Amygdala (tissue), 56 donors: ENCODE measurements at regions not wholly inside any gene's neighbourhood (a gene's known extent, or its start where the extent isn't known, plus 50 kb on each side); places are given as distances from the start of the nearest gene placed in this dataset.
"Not testable (repeated sequence)": the region's sequence is repeated elsewhere in the genome, so short reads cannot be mapped to it uniquely, and the experiment has no call there.

Source experiments
- DNase-seq, 56 donors: peaks; one replicate each; lab custom pipeline; 2025; lab: John Stamatoyannopoulos, UW

GRCh38 chr14:62453226-62453625, 592.0 kb downstream of the KCNH5 start:
- DNase-seq, result no peak

GRCh38 chr14:62455446-62455845, 589.8 kb downstream of the KCNH5 start:
- no peak for DNase-seq

- DNase-seq, result no peak
These were observed 582.3 kb downstream of the KCNH5 start for GRCh38 chr14:62462988-62463387.

- DNase-seq, result no peak
These were observed 576.3 kb downstream of the KCNH5 start for GRCh38 chr14:62468946-62469345.

GRCh38 chr14:62470935-62471334, 574.3 kb downstream of the KCNH5 start:
- no peak for DNase-seq

GRCh38 chr14:62491146-62491545, 554.1 kb downstream of the KCNH5 start:
- DNase-seq, result no peak

GRCh38 chr14:62497708-62498107, 547.5 kb downstream of the KCNH5 start:
- DNase-seq, result no peak

GRCh38 chr14:62501021-62501750, 544.1 kb downstream of the KCNH5 start:
- DNase-seq, result no peak

GRCh38 chr14:62505045-62505444, 540.2 kb downstream of the KCNH5 start:
- DNase-seq, result no peak

GRCh38 chr14:62521309-62521708, 523.9 kb downstream of the KCNH5 start:
- DNase-seq, result not testable (repeated sequence)

GRCh38 chr14:62528296-62528695, 517.0 kb downstream of the KCNH5 start:
- DNase-seq, result no peak

- no peak for DNase-seq
These were observed 513.1 kb downstream of the KCNH5 start for GRCh38 chr14:62532181-62532580.

GRCh38 chr14:62546862-62547474, 498.3 kb downstream of the KCNH5 start:
- DNase-seq, result no peak

GRCh38 chr14:62557416-62557815, 487.8 kb downstream of the KCNH5 start:
- no peak for DNase-seq

- no peak for DNase-seq
These were observed 486.8 kb downstream of the KCNH5 start for GRCh38 chr14:62558451-62558850.

GRCh38 chr14:62585247-62585646, 460.0 kb downstream of the KCNH5 start:
- DNase-seq, result no peak

GRCh38 chr14:62592877-62593276, 452.4 kb downstream of the KCNH5 start:
- DNase-seq, result no peak

- no peak for DNase-seq
These were observed 448.1 kb downstream of the KCNH5 start for GRCh38 chr14:62597143-62597542.

- no peak for DNase-seq
These were observed 445.5 kb downstream of the KCNH5 start for GRCh38 chr14:62599616-62600385.

- no peak for DNase-seq
These were observed 442.5 kb downstream of the KCNH5 start for GRCh38 chr14:62602712-62603111.

- DNase-seq, result no peak
These were observed 440.7 kb downstream of the KCNH5 start for GRCh38 chr14:62604524-62604923.

GRCh38 chr14:62614122-62614521, 431.1 kb downstream of the KCNH5 start:
- no peak for DNase-seq
